Left lung (tissue), 4 donors: ENCODE measurements at regions not wholly inside any gene's neighbourhood (a gene's known extent, or its start where the extent isn't known, plus 50 kb on each side); places are given as distances from the start of the nearest gene placed in this dataset.

Source experiments
- ATAC-seq: fragments of 200-7000 bp; cut with Tn5 transposase; one replicate; pipeline ENCODE4 v1.9.1; 2020; ENCODE audit warnings: moderate library complexity
- DNase-seq, 4 donors: peaks; one replicate each; pipeline ENCODE4 v3.0.0-alpha.2; 2013 to 2020
- H3K27ac ChIP-seq, 2 donors: fragments of 200-600 bp; sonication (generic) in 1 of 2; one replicate each; pipeline versions ENCODE4 v1.5.0 to v1.8.0; 2020 to 2021
- H3K27me3 ChIP-seq, 2 donors: fragments of 200-600 bp; sonication (generic) in 1 of 2; one replicate each; pipeline versions ENCODE4 v1.5.0 to v1.8.0; 2020 to 2021
- H3K36me3 ChIP-seq, 2 donors: fragments of 200-600 bp; sonication (generic) in 1 of 2; one replicate each; pipeline versions ENCODE4 v1.5.0 to v1.8.0; 2020 to 2021
- H3K4me1 ChIP-seq, 2 donors: fragments of 200-600 bp; one replicate each; pipeline ENCODE4 v1.8.0; 2021
- H3K4me3 ChIP-seq, 2 donors: fragments of 200-600 bp; sonication (generic) in 1 of 2; one replicate each; pipeline versions ENCODE4 v1.5.0 to v1.8.0; 2020 to 2021; ENCODE audit warnings: mild to moderate bottlenecking in 1 of 2
- H3K9me3 ChIP-seq, 2 donors: fragments of 200-600 bp; sonication (generic) in 1 of 2; one replicate each; pipeline versions ENCODE4 v1.5.0 to v1.8.0; 2020 to 2021
- CTCF ChIP-seq, 2 donors: fragments of 200-600 bp; sonication (generic) in 1 of 2; IDR thresholded peaks; one replicate each; pipeline versions ENCODE4 v1.5.0 to v1.8.0; 2021; ENCODE audit warnings: antibody characterized with exemption in 2 of 2
- intact Hi-C, 2 donors: fragments of 100-400 bp; cut with DNase I; formaldehyde crosslinking; loops; one replicate each; pipeline versions ENCODE4 v1.11.2 to v1.14.2; 2022
- donor health status: DM: no; HTN: yes; CAD: no.
- donor health status: DM: no; HTN: no; CAD: no.

GRCh38 chr7:22921386-22922086 lies 92.4 kb downstream of the HYCC1 start:
- Histone ChIP-seq H3K9me3 (peaks cover 0 to 3% of the 10 kb centered on the region in 2 donors), H3K4me3 (no peak overlapping the region), H3K27ac (no peak overlapping the region), H3K27me3 (no peaks in the 10 kb centered on the region), H3K4me1 (no peaks in the 10 kb centered on the region), H3K36me3 (no peaks in the 10 kb centered on the region)
- ATAC-seq (no peak), DNase-seq (no peak)
- no peak for TF ChIP-seq CTCF (IDR thresholded peaks at IDR 0.05)
- intact Hi-C loops, result no loop called here

- Histone ChIP-seq H3K27ac (no peak overlapping the region), H3K4me3 (no peak overlapping the region), H3K36me3 (no peaks in the 10 kb centered on the region), H3K9me3 (peaks cover 0 to 7% of the 10 kb centered on the region in 2 donors), H3K27me3 (no peaks in the 10 kb centered on the region), H3K4me1 (no peaks in the 10 kb centered on the region)
- ATAC-seq, result no peak
- intact Hi-C loops, result no loop called here
- DNase-seq, result no peak
- TF ChIP-seq CTCF (IDR thresholded peaks at IDR 0.05), result no peak
These were observed 93.3 kb downstream of the HYCC1 start for GRCh38 chr7:22920672-22921071.

GRCh38 chr7:22913158-22913557 lies 90.5 kb upstream of the TOMM7 start:
- no peak for TF ChIP-seq CTCF (IDR thresholded peaks at IDR 0.05)
- H3K4me3 ChIP-seq, result no peak overlapping the region
- no peak for DNase-seq
- H3K27me3 ChIP-seq, result no peaks in the 10 kb centered on the region
- no peak overlapping the region for H3K27ac ChIP-seq
- H3K36me3 ChIP-seq, result no peaks in the 10 kb centered on the region
- intact Hi-C loops, result no loop called here
- no peak for ATAC-seq
- peaks cover 0 to 7% of the 10 kb centered on the region in 2 donors for H3K9me3 ChIP-seq
- no peaks in the 10 kb centered on the region for H3K4me1 ChIP-seq

DNA sequence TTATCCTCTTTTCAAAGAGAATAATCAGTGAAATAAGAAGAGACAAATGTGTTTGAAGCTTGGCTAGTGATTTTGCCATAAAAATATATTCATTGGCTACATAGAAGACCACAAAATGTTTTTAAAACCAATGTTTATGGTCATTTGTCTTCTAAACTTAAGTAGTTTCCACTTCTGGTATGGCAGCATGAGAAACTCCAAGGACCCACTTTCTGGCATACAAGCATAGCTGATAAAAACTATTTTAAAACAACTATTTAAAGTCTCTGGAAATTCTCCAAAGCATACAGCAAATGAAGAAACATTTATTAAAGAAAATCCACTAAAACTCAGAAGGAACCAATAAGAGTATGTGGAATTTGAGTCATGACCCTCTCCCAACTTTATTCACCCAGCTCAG lies 89.2 kb upstream of the TOMM7 start:
- ATAC-seq, result no peak
- DNase-seq, result no peak
- intact Hi-C loops, result no loop called here
- H3K27me3 ChIP-seq, result no peaks in the 10 kb centered on the region
- no peak overlapping the region for H3K4me3 ChIP-seq
- peaks cover 0 to 7% of the 10 kb centered on the region in 2 donors for H3K9me3 ChIP-seq
- TF ChIP-seq CTCF (IDR thresholded peaks at IDR 0.05), result no peak
- H3K36me3 ChIP-seq, result no peaks in the 10 kb centered on the region
- H3K4me1 ChIP-seq, result no peaks in the 10 kb centered on the region
- H3K27ac ChIP-seq, result no peak overlapping the region

GRCh38 chr7:22909917-22910316 lies 87.3 kb upstream of the TOMM7 start:
- no peak for DNase-seq
- intact Hi-C loops, result no loop called here
- H3K4me1 ChIP-seq, result no peaks in the 10 kb centered on the region
- H3K27me3 ChIP-seq, result no peaks in the 10 kb centered on the region
- H3K9me3 ChIP-seq, result no peaks in the 10 kb centered on the region
- H3K27ac ChIP-seq, result no peak overlapping the region
- TF ChIP-seq CTCF (IDR thresholded peaks at IDR 0.05), result no peak
- no peak for ATAC-seq
- H3K36me3 ChIP-seq, result no peaks in the 10 kb centered on the region
- H3K4me3 ChIP-seq, result no peak overlapping the region
